Stimulated activated naive CD8-positive, alpha-beta T cell treated with anti-CD3 and anti-CD28 coated beads, Interleukin-15, Interleukin-2, amounts not matched to agents 100 U/mL and 50 U/mL, for 24 hours (primary cell): ENCODE measurements at regions not wholly inside any gene's neighbourhood (a gene's known extent, or its start where the extent isn't known, plus 50 kb on each side); places are given as distances from the start of the nearest gene placed in this dataset.
"Not testable (repeated sequence)": the region's sequence is repeated elsewhere in the genome, so short reads cannot be mapped to it uniquely, and the experiment has no call there.

Experiments
- ATAC-seq: fragments of 150-1000 bp; cut with Tn5 transposase; one replicate; pipeline ENCODE4 v1.10.0; 2021
- DNase-seq: peaks from one replicate; pipeline ENCODE4 v3.0.0; 2021

DNA sequence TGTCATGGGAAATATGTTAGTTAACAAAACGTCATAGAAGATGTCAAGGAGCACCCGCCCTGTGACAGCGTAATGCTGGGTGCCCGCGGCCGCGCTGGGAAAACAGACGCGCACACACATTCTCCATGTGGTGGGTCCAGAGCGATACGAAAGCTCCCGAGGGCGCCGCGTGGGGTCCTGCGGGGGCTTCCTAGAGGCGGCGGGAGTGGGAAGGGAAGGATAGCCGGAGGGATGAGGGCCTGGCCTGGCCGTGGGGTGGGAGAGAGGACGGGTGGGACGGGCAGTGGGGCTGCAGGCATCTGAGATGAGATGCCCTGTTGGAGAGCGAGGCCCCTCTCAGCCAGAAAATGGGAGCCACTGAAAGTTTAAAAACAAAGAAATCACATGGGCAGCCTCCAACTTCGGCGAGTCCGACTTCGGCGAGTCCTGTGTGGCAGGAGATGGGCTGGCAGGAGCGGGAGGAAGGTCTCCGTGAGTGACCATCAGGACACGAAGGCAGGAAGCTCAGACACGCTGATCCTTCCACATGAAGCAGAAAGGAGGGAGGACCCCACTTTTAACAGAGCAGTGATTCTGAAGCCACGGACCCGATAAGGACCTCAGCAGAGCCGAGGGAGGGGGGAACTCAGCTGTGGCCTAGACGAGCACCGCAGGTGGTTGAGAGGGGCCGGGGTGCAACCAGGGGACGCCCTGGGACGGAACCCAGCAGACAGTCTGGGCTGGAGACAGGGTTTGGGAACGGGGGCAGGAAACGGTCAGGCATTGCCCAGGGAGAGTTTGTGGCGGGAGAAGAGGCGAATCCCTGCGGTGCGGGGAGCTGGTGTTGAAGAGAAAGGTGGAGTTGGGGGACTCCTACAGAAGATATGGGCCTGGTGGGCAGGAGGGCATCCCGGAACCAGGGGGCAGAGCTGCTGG lies 114.1 kb upstream of the FRMD1 start:
- ATAC-seq, result no peak
- no peak for DNase-seq

DNA sequence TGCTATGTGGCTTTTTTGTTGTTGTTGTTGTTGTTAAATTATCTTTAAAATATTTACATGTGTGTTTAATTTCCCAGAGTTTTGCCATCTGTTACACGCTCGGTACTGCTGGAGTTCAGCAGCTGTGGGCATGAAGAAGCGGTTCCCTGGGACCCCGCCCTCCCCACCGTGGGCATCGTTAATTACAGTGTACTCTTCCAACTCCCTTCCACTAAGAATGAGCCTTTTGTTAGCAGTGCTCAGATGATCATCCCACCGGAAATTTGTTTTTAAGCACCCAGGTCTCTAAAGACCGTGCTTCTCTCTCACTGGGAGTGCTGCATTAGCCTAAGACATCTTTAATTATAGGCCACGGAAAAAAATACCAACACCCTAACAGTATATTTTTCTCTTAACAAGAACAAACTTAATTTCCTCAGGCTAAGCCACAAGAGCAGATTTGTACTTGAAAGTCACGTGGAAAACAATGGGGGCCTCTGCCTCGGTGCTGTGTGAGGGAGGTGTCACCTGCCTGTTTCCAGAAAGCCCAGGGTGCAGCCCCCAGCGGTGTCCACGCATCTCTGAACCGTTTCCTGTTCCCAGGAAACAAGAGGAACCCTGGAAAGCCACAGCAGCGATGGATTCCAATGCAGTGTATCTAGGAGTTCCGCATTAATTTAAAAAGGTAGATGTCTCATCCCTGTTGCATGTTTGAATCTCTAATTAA lies 113.3 kb upstream of the FRMD1 start:
- no peak for ATAC-seq

DNA sequence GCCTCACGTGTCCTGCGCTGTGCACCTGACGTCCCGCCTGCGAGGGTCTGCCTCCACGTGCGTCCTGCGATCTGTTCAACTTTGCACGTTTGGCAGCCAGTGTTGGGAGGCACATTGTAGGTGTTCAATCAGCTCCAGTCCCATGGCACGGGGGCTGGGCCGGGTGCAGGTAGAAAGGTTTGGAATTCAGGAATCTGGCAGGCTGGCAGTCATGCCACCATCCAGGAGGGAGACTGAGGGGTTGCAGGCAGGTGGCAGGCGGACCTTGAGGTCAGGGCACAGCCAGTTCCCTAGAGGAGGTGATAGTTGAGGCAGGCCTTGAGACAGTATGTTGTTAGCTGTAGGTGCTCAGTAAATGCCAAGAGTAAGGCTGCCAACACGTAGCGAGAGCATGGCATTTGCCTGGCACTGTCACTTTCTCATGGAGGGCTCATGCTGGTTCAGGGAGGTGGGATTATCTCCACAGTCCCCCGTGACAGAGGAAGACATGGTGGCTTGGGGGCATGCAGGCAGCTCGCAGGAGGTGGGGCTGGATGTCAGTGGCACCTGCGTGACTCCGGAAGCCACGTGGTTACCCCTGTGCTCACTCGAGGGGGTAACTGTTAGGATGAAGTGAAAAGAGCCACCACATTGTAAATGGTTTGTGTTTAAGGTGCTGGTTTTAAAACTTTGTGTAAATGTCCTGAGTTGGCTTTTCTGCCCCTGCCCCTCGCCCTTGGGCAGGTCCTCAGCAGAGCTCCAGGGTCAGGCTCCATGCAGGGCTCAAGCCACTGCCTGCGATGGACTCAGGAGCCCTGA lies 111.8 kb upstream of the FRMD1 start:
- no peak for ATAC-seq
- DNase-seq, result no peak

More for the DNA sequence above, 113.3 kb upstream of the FRMD1 start:
- no peak for DNase-seq

DNA sequence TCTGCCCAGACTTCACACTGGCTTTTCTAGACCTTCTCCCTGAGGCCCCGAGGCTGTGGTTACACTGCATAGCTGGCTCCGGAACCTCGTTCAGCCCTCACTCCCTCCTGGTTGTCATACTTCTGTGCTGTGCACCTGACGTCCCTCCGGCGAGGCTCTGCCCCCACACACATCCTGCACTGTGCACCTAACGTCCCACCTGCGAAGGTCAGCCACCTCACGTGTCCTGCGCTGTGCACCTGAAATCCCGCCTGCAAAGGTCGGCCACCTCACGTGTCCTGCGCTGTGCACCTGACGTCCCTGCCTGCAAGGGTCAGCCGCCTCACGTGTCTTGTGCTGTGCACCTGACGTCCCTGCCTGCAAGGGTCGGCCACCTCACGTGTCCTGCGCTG lies 111.0 kb upstream of the FRMD1 start:
- no peak for ATAC-seq
- DNase-seq, result no peak

DNA sequence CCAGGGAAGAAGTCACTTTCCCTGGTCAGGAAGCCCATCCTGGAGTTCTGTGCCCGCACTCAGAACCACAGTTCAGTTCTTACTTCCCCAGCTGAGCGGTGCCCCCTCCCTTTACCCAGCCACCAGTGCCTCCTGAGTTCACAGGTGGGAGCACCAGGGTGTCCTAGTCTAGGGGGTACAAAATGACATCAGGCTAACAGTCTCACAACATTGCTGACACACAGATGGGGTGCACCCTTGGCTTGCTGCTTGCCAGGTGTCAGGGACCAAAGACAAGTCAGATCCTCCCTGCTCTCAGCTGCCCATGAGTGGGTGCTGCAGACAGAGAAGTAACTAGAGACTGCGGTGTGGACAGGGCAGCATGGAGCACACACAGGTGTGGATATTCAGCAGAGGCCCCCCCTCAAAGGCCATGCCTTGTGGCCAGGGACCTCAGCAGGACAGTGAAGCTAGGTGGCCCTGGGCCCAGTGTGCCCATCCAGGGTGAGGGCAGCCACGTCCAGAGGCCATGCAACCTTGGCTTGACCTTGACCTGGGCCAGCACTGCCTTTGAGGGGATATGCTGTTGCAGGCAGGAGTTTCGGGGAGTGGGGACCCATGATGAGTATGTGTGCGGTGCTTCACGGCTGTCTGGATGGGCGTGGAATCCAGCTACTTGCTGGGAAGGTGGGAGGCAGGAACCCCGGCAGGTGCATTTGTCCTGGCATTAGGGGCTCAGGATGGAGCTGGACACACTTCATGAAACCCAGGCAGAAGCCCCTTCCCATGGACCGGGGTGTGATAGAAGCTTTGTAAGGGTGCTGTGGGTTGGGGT lies 110.4 kb upstream of the FRMD1 start:
- ATAC-seq (no peak), DNase-seq (no peak)

- no peak for DNase-seq
- ATAC-seq, result no peak
These were observed 109.6 kb upstream of the FRMD1 start for GRCh38 chr6:168188369-168189199.

- no peak for DNase-seq
- ATAC-seq, result no peak
These were observed 107.4 kb upstream of the FRMD1 start for GRCh38 chr6:168186438-168186837.

DNA sequence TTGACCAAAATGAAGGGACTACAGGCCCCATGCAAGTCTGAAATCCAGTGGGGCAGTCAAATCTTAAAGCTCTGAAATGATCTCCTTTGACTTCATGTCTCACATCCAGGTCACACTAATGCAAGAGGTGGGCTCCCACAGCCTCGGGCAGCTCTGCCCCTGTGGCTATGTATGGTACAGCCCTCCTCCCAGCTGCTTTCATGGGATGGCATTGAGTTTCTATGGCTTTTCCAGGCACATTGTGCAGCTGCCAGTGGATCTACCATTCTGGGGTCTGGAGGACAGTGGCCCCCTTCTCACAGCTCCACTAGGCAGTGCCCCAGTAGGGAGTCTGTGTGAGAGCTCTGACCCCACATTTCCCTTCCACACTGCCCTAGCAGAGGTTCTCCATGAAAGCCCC lies 107.0 kb upstream of the FRMD1 start:
- ATAC-seq, DNase-seq: not testable (repeated sequence)

GRCh38 chr6:168184701-168185100 lies 105.7 kb upstream of the FRMD1 start:
- no peak for ATAC-seq
- DNase-seq, result no peak

- DNase-seq (no peak), ATAC-seq (no peak)
These were observed 104.6 kb upstream of the FRMD1 start for GRCh38 chr6:168183613-168183970.

DNA sequence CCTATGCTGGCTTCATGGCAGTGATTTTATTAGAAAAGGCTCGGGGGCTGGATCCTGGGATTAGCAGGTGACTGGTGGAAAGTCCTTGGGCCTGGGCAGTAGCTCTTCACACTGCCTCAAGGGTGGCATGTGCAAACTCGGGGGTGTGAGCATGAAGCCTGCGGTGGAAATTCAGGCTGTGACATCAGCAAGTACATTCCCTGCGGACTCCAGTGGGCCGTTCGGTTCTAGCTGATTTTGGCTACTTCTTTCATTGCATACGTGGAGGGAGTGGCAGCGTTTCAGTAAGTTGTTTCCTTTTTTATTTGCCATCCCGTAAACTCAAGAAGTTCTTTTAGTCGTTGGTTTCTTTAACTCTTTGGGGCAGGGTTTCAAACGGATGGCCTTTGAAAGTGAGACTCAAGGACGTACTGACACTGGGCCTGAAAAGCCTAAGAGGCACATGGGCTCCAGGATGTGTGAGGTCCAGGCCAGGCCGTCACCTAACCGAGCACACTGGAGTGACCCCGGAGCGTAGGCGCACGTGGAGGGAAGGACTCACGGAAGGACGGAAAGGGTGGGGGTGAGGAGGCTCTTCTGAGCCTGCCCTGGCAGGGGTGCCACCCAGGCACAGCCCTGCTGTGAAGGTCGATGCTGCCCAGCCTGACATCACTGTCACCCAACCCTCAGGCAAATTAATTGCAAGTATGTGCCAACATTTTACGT lies 104.0 kb upstream of the FRMD1 start:
- DNase-seq (no peak), ATAC-seq (no peak)

DNA sequence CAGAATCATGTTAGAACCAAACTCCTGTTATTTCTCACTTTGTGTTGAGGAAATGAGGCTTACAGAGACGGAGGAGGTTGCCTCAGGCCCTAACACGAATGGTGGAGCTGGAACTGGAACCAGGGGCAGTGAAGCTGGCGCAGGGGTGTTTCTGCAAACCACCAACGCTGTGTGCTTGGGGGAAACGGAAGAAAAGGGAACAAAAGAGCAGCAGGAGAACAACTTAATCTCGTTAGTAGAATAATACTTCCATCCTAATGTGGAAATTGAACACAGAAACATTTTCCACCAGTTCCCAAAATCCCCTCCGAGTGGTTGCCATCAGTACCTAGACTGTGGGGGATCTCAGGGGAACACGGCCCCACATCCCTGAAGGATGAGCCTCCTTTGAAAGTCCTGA lies 103.4 kb upstream of the FRMD1 start:
- ATAC-seq (no peak), DNase-seq (no peak)

DNA sequence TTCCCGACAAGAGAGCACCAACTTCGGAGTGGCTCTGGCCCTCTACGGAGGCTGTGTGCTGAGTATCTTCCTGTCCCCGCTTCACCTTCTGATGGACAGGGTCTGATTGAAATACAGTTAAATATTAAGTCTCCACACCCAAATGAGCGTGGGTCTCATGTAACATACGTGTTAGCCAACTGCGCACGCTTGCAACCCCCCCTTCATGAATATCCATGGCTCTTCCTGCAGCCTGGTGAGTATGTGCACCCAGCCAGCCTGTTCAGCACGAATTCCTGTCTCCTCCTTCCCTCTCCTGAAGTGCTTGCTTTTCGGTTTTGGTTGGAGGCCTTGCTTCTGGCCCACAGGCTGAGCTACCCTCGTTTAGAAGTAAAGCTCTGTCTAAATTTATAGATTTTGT lies 102.9 kb upstream of the FRMD1 start:
- no peak for DNase-seq

DNA sequence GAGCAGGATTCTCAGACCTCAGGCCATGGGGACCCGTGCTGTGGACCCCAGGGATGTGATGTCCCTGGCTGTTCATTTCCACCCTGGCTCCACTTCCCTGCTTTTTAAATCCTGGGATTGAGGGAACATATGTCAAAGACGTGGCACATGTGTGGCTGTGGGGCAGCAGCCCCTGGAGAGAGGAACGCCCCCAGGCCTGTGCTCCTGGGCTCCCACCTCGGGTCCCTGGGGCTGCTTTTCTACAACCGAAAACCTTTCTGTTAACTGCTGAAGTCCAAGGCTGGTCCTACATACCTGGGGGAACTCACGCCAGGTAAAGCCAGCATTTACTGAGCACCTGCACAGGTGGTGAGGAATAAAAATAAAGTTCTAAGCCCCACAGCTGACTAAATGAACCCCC lies 102.3 kb upstream of the FRMD1 start:
- DNase-seq, result no peak
- no peak for ATAC-seq

More for the DNA sequence above, 102.9 kb upstream of the FRMD1 start:
- ATAC-seq, result no peak

GRCh38 chr6:168180548-168181011 lies 101.6 kb upstream of the FRMD1 start:
- ATAC-seq (no peak), DNase-seq (no peak)

DNA sequence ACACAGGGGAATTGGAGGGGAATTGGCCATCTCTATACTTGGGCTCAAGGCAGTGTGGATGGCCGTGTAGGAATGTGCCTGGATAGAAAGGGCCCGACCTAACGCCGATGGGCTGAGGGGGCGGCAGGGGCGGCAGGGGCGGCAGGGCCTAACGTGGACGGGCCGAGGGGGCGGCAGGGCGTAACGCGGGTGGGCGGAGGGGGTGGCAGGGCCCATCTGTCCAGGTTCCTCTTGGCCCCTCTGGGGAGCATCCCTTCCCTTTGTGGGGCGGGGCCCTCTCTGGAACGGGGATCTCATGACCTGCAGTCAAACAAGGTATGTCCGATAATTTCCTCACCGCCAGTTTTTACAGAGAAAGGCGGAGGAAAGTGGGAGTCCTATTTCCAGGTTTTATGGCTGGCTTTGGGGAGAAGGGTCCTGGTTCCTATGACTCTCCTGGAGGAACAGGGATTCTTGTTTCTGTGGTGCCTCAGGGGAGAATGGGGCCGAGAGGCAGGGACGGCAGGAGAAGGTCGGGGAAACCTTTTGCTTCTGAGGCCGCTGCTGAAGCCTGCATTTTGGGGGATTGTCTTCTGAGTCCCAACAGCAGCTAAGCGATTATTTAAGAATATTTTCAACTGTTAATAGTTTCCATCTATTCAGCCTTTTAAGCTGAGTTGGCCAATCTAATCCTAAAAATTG lies 100.8 kb upstream of the FRMD1 start:
- no peak for ATAC-seq
- DNase-seq, result no peak

DNA sequence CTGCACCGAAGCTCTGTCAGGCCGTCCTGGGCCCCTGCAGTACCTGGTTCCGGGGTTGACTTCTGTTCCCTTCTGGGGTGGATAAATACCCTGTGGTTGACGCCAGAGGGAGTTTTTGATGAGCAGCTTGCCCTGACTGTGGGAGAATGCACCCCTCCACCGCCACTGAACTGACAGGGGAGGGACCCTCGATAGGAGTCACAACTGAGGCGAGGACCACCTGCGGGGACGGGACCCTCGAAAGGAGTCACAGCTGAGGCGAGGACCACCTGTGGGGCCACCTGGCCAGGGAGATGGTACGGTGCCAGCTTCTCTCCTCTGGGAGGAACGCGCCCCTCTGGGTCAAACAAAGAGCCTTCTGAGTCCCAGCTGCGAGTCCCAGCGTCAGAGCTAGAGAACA lies 100.1 kb upstream of the FRMD1 start:
- DNase-seq, result no peak
- ATAC-seq, result no peak

DNA sequence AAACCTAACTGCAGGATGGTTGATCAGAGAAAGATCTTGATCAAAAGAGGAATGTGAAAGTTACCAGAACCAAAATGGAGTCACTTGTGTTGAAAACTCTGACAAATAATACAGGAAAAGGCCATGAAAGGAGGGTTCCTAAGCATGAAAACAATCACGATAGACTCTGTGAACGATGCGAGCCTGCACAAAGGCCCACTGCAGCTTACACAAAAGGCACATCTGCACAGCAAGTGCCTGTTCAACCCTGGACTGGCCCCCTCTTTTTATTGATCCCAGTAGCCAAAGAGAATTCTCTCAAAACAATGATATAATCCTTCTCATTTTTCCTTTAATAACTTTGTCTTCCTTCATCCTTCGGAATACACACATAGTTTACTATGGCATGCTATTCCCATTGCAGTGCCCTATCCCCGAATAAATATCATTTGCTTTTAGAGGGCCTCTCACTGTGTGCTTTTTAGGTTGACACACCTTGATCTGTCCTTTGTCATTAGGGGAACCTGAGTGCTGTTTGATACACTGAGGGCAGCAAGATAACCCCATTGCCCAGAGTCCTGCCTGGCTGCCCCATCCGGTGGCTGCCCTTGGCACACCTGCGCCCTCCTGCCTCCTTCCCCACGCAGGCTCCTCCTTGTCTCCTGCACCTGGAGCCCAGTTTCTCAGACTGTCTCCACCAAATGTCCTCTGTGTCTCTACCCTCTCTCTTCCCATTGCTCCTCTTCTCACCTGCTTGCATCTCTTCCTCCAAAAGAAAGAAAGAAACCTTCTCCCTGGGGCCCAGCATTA lies 98.3 kb upstream of the FRMD1 start:
- no peak for ATAC-seq
- DNase-seq, result no peak
